ENCODE measurements at regions not wholly inside any gene's neighbourhood (a gene's known extent, or its start where the extent isn't known, plus 50 kb on each side); places are given as distances from the start of the nearest gene placed in this dataset.
"Not testable (repeated sequence)": the region's sequence is repeated elsewhere in the genome, so short reads cannot be mapped to it uniquely, and the experiment has no call there.

DNA sequence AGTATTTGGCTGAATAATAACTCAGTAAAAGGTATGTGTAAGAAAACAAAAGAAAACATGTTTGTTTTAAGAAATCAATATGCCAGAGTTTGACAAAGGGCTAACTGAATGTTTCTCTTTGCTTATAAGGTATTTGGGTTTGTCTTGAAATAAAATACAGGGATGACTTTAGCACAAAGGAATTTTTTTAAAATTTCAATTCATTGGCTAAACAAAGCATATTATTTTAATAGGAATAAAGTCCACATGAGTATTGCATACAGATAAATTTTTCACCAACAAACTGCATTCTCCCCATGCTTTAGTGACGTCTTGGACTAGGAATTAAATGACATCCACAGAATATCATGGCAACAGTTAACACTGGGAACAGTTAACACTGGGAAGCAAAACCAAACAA is 480.0 kb upstream of the JAG1 start:
- no peak for DNase-seq

DNA sequence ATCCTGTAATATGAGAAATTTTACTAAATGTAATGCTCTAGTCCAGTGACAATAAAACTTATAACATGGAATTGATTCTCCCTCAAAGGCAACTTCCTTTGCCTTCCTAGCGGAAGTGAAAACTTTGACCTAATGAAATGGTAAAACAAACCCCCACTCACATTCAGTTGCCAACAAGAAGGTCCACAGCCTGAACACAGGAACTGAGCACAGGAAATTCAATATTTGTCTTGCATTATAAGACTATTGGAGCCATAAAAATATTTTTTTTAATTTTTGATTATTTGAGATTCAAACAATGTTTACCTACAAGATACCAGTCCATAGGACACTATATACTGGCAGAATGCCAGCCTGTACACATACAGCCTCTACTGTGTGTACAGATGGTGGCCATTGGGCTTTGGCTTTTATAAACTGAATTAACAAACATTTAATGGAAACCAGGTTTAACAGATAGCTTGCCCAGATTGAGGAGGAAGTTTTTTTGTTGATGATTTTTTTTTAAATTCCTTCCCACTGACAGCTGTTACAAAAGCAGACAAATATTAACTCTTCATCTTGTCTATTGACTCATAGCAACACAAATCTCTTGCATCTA is 481.5 kb upstream of the JAG1 start:
- no peak for DNase-seq

DNA sequence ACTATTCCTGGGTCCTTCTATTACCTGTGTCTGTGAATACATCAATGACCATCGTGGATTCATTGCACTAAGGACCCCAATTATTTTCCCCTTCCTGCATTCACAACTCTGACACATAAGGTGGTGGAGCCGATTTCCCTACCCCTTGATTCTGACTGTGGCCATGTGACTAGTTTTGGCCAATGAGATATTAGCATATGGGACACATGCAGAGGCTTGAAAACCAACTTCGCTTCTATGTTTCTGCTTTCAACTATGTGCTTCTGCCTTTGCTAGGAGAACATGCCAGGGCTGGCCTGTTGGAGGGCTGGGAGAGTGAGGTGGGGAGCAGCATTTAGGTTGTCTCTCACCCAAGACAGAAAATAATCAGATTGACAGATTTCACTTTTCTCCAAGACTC is 483.1 kb upstream of the JAG1 start:
- DNase-seq: no peak

DNA sequence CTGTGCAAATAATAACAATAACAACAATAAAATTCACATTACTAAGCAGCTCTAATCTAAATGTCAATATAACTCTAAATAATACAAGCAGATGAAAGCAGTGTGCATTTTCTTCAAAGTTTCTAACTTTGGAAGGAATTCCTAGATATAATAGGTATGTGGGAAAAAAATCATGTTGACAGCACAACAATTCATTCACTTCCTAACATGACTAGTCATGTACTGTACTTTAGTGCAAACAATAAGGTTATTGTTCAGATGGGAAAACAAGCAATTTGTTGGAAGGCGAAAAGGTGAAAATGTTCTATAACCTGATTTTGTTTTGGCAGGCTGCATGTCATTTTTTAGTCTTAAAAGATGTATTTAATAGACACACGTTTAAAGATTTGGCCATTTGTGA is 484.3 kb upstream of the JAG1 start:
- DNase-seq: no peak

DNA sequence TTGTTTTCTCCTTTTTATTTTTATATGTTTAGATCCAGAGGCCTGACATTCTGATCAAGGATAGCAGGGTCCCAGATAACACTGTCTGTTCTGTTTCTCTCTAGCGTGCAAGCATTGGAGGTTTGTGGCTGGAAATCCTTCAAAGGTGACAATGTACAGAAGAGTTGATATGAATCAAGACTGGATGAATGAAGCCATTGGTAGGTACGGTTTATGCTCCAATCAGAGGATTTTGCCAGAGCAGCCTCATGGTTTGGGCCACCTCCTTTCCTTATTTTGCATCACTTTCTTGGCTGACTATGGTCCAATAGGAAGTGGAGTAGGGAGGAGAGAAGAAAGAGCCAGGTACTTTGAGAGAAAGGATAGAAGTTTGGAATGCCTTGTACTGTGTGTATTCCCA is 484.8 kb upstream of the JAG1 start:
- no peak for DNase-seq

DNA sequence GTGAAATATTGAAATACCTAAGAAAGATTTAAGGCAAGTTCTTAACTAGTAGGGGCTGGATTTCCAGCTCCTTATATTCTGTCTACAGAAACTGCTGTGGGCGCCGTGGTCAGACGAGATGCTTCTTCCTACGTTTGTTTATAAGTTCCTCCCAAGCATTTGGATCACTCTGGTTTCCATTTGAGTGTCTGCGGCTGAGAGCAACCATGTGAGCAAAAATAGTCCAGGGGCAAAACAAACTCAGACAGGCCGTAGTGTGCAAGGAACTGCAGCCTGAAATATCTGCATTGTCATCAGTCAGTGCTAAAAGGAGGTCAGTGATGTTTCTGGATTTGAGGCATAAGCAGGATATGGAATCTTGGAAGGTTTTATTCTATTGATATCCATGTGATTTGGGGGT is 485.9 kb upstream of the JAG1 start:
- peak; percentile 92 for DNase-seq

DNA sequence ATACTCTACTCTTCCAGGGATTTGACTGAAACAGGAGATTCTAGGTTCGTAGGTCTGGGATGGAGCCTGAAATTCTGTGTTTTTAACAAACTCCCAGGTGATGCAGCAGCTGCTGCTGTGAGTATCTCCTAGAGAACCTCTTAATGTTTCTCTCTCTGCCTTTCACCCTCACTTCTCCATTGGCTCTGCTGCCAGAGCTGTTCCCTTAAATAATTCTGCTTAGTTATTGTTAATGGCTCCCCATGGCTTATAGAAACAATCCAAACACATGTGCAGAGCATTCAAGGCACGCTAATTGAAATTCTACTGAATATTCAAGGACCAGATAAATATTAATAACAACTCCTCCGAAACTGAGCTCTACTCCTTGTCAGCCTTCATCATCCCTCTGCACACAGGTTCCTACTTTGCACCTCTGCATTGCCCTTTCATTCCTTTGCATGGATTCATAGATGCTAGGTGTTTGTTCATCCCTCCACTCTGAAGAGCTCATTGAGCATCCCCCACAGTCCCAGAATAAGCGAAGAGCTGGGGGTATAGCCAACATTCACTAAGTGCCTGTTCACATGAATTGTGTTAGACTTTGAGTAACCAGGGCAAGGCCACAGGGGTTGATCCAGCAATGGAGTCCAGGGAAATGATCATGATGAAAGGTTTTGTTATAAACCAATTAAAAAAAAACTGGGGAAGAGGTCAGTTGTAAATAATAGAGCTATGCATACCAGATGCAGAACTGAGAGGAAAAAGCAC is 488.4 kb upstream of the JAG1 start:
- DNase-seq: no peak

DNA sequence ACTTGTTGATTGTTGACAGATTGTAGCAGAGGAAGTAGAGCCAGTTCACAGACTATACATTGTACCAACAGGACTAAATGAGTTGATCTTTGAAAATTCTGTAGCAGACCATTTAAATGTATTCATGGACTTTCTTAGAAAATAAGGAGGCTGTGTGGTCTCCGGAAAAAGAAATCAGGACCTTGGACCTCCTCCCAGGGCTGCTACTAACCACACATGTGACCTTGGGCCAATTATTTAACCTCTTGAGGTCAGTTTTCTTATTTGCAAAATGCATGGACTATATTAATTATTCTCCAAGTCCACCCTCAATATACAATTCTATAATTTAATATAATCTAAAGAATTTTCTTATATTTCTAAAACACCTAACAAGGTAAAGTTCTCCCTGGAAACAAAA is 492.0 kb upstream of the JAG1 start:
- no peak for DNase-seq

DNA sequence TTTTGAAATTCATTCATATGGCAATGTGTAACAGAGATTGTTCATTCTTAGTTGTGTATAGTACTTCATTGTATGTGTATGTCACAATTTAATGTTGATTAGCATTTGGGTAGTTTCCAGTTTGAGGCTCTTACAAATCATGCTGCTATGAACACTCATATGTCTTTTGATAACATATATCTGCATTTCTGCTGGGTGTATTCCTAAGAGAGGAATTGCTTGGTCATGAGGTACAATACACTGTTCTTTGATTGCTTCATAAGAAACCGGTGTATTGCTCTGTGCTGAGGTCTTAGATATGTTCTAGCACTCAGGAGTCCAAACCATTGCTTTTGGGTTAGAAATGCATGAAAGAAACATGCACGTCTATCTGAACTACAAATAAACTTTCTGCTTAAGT is 492.9 kb upstream of the JAG1 start:
- DNase-seq: no peak

DNA sequence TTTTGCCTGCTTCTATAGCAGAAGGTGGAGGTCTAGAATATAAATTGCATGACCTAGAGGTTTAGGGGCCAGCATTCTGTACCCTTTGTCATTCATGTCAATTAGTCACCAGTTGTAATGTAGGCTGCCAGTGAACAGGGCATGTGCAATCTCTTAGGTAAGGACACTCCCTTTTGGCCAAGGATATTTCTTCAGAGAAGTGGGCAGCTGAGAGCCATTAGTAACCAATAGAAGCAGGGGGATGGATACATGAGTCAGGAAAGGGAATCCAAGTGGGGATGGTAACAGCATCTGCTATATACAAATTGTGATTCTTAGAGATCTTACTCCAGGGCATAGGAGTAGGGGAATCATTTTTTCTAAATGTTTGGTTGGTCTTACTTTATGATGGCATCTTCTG is 494.2 kb upstream of the JAG1 start:
- DNase-seq: no peak

DNA sequence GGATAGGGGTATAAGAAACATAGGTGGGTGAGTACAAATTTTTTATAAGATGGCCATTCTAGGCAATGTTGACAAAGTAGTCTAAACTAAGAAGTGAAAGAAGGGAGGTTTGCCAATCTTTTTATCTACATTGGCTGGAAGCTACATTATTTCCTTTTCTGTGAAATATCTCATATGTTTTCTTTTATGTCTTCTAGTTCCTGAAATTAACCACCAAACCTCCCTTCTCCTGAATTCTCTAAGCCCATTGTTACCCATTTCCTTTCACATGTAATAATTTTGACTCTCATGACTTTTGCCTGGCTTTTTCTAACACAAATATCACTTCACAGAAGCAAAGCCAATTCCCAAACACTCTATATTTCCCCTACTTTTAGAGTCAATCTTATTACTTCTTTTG is 496.2 kb upstream of the JAG1 start:
- peak; percentile 74 for DNase-seq

DNA sequence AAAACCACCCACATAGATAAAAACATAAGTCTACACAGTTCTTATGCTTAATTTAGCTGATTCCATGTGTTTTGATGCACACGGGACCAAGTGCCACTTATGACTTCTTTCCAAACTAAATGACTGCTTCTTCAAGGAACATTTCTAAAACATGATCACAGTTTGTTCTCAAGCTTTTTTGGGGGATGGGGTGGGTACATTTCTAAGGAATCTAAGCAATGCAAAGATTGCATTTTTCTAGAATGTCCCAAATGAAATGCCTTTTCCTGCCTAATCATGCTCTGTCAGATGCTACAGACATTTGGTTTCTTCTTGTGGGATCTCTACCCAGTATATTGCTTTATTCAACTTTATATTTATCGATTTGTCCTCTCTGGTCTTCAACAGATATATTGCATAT is 496.8 kb upstream of the JAG1 start:
- DNase-seq: no peak

DNA sequence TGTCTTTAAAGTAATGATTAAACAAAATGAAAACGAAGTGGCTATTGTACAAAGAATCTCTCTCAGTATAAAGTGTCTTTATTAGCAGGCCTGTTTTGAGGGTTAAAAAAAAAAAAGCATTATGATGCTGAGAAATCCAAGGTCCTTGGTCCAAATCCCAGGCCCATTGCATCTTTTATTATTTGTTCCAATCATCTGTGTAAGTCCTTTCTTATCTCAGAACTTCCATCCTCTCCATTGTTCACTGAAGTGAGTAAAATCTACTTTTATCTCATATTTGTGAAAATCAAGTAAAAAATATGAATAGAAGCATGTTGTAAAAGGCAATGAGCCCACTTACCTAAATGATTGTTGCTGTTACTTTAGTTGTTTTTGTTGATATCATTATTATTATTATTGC is 499.1 kb upstream of the JAG1 start:
- no peak for DNase-seq

DNA sequence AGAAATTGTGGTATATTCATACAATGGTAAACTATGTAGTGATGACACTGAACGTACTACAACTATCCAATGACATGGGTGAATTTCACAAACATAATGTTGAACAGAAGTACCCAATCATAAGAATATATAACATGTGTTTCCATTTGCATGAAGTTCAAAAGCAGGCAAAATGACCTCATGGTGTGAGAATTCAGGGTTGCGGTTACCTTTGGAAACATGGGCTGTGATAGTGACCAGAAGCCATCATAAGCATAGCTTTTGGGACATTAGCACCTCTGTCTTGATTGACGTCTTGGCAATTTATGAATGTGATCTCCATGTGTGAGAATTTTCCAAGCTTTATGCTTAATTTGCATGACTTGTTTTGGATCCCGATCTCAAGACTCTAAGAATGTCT is 500.1 kb upstream of the JAG1 start:
- DNase-seq: no peak

DNA sequence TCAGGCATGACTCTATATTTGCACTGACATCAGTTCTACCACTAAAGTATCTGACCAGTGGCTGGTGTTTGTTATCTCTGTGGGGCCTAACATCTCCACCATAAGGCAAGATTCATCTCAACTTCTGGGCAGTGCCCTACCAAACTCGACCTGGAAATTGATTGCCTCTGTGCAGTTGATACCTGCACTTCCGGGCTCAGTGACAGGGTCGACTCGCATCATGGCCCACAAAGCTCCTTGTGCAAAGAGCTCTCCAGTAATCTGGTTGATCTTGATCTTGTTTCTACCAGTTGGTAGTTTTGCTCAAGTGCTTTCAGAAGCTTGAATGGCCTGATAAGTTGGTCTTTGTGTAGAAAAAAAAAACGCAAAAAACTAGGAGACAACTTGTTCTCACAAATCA is 501.1 kb upstream of the JAG1 start:
- no peak for DNase-seq

DNA sequence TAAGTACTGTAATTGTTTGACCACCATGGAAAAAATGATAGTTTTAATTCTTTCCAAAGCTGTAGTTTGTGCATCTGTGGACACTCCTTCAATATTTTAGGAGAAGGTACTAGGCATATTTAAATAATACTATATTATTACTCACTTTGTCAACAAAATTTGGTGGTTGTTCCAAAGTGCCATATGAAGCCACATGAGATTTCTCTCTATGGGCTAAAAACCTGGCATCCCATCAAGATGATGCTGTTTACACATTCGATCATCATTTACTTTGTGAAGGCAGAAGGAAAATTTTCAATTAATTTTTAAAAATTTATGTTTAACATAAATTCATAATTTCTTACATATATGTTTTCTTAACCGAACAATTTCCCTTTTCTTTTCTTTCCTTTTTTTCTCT is 502.6 kb upstream of the JAG1 start:
- DNase-seq: no peak

DNA sequence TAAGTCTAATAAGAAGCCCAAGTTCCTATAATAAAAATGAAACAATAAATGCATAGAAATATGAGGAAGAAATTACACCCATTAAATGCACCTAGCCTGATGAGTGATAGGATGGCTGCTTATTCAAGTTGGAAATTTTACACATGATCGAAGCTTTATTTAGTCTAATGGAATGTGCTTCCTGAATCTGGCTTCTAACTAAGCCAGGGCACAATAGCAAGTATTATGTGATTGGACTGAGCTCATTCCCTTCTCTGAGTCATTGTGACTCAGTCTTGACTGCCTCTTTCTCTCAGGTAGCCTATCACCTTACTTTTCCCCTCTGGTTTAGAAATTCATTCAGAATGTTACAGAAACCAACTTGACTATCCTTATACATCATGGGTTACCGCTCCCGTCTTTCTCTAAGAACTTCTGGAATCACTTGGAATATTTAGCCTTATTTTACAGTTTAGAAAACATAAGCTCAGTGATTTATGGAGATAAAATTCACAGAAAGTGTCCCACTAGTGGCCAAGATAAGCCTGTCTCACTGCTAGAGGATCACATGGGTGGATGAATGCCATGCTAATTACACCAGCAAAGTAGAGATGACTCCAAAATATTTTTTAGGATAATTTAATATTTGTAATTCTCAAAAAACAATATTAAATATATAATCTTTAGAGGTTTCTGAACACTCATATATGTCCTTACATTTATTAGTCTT is 505.3 kb upstream of the JAG1 start:
- no peak for DNase-seq

DNA sequence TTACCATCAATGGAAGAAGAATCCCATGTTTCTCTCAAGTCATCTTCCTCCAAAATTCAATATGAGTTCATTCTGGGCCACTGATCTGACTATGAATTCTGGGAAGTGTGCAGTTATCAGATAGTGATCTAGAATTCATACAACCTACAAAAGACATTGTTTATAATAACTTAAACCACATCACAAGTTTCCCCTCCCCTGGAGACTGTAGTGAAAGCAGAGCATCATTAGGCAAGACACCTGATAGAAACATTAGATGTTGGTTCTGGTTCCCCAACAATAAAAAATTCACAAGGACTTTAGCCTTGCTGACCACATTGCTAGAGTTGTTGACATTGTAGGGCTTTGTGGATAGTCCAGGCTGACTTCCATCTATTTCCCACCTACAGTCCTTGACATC is 506.4 kb upstream of the JAG1 start:
- DNase-seq: no peak

DNA sequence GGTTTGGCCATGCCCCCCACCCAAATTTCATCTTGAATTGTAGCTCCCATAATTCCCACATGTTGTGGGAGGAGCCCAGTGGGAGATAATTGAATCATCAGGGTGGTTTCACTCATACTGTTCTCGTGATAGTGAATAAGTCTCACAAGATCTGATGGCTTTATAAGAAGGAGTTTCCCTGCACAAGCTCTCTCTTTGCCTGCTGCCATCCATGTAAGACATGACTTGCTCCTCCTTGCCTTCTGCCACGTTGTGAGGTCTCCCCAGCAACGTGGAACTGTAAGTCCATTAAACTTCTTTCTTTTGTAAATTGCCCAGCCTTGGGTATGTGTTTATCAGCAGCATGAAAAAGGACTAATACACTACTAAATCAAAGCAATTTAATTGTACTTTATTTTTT is 507.3 kb upstream of the JAG1 start:
- not testable (repeated sequence) for DNase-seq

DNA sequence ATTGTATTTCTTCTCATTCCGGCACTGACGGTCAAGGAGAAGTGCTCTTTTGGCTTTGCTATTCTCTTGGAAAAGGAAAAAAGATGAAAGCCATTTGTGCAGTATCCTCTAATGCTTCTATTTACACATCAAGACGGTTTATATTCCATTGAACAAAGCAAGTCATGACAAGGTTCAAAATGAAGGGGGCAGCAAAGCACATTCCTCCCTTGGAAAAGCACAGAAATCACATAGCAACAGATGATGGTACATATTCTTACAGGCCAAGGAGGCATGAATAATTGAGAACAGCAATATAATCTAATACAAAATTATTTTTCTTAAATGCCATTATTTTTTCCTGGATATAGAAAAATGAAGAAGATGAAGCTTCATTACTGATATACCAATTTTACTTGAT is 508.2 kb upstream of the JAG1 start:
- no peak for DNase-seq

DNA sequence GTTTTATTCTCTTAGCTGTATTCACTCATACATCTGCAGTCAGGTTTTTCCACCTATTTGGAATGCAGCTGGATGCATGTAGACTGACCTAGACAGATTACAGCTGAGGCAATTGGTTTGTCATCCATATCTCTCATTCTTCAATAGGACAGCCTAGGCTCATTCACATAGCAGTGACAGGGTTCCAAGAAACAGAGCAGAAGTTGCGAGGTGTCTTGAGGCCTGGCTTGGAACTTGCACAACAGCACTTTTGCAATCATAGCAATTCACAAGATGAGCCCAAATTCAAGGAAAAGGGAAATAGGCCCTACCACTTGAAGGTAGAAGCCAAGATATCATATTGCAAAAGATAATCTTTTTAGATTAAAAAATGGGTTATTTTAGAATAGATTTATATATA is 508.9 kb upstream of the JAG1 start:
- DNase-seq: peak; percentile 98

DNA sequence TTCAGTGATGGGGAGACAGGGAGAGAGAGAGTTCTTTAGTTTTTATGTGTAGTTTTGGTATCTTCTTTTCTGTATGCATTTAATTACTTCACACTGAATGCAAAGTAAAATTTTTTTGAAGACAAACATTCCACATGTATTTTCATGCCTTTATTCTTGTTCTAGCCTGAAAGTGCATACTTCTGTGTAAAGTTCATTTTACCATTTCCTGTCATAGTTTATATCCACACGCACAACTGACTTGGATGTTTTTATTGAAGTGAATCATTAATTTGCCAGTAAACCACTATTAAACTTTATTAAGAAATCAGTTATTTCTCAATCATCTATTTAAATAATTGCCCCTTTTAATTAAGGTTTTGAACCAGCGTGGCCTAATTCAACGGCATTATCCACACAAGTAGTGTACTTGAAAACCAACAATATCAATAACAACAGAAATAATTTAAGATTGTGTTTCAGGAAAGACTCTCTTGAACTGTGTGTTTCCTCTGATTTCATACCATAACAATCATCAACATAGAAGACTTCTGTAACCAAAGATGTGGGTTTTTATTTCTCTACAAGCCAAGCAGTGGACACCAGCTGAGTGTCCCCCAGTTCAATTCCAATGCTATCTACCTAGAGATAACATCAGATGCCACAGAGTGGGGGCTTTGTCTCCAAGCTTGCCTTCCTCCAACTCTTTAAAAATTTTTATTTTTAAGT is 512.7 kb upstream of the JAG1 start:
- DNase-seq: no peak

DNA sequence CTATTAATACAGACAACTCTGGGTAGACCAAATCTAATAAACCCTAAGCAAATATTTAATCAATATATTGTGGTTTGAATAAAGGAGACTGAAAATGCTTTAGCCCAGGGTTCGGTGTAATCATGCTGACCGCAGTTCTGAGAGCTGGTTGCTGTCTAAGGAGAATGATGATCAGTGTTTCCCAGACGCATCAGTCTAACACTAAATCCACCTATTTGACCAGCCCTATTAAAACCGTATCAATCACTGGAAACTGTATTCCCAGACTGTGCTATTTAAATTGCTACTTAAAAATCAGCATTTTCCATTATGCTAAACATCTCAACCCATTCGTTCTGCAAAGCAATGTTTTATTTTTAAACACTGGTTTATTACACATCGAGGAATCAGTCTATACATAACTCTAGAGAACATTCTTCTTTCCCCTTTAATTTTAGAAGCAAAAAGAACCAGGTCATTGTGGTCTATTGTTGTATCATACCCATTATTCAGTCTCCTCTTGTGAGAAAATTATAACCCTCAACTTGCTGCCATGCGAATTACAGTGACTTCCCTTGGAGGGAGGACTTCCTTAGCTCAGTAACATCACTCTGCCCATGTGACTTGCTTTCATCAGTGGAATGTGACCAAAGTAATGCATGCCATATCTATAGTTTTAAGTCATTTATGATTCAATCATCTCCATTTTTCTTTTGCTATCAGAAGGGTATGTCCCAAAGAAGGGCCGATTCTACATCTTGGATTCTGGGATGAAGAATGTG is 515.2 kb upstream of the JAG1 start:
- no peak for DNase-seq
